KMS-11 (cell line): ENCODE measurements at regions not wholly inside any gene's neighbourhood (a gene's known extent, or its start where the extent isn't known, plus 50 kb on each side); places are given as distances from the start of the nearest gene placed in this dataset.

Experiments used
- H2AFZ ChIP-seq: fragments of 200-600 bp; sonication (generic); 2 replicates; pipeline ENCODE4 v1.6.1; 2016; ENCODE audit warnings: antibody characterized with exemption, mixed run types, low read depth
- H3K27ac ChIP-seq: fragments of 200-600 bp; sonication (generic); 2 replicates; pipeline ENCODE4 v1.6.1; 2016; ENCODE audit warnings: mild to moderate bottlenecking, mixed run types
- H3K27me3 ChIP-seq: fragments of 200-600 bp; sonication (generic); 2 replicates; pipeline ENCODE4 v1.6.1; 2017; ENCODE audit warnings: mild to moderate bottlenecking, low read depth, mixed run types, moderate library complexity; ENCODE audit not compliant: insufficient read depth
- H3K36me3 ChIP-seq: fragments of 200-600 bp; sonication (generic); 2 replicates; pipeline ENCODE4 v1.6.1; 2017; ENCODE audit warnings: mild to moderate bottlenecking, mixed run types; ENCODE audit not compliant: insufficient read depth
- H3K4me1 ChIP-seq: fragments of 200-600 bp; sonication (generic); 2 replicates; pipeline ENCODE4 v1.6.1; 2016; ENCODE audit warnings: mild to moderate bottlenecking, low read depth, mixed run types; ENCODE audit not compliant: poor library complexity, severe bottlenecking
- H3K4me2 ChIP-seq: fragments of 200-600 bp; sonication (generic); 2 replicates; pipeline ENCODE4 v1.7.0; 2016; ENCODE audit warnings: mild to moderate bottlenecking, mixed run types
- H3K4me3 ChIP-seq: fragments of 200-600 bp; sonication (generic); IDR thresholded peaks from 2 replicates; pipeline ENCODE4 v1.6.1; 2017; ENCODE audit warnings: low read depth, low read length, mixed read lengths; ENCODE audit not compliant: insufficient read depth
- H3K79me2 ChIP-seq: fragments of 200-600 bp; sonication (generic); 2 replicates; pipeline ENCODE4 v1.6.1; 2016; ENCODE audit warnings: low read depth, mixed run types; ENCODE audit not compliant: insufficient read depth
- H3K9ac ChIP-seq: fragments of 200-600 bp; sonication (generic); 2 replicates; pipeline ENCODE4 v1.6.1; 2016; ENCODE audit warnings: mild to moderate bottlenecking, mixed run types
- H4K20me1 ChIP-seq: fragments of 200-600 bp; sonication (generic); 2 replicates; pipeline ENCODE4 v1.6.1; 2016; ENCODE audit warnings: mild to moderate bottlenecking, mixed run types; ENCODE audit not compliant: insufficient read depth
- TF ChIP-seq, protein P1 (sequence below): fragments of 200-600 bp; sonication (generic); conservative IDR thresholded peaks from 2 replicates; pipeline ENCODE4 v1.6.1; 2017; ENCODE audit warnings: low read depth, mild to moderate bottlenecking, antibody characterized with exemption, low read length, moderate library complexity, mixed read lengths

DNA sequence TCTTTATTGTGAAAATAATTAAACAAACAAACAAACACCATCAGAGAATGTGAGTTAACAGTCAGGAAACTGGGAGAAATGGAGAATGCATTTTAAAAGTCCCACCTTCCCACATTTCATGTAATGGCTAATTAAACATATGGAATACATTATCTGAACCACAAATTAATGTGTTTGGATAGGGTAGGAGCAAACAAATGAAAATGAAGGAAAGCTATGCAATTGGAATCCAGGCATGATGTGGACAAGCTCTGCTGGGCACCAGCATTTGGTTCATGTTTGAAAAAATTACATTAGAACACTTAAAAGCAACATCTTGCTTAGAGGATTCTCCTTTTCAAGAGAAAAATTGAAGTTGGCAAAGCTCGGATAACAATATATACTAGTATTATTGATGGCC lies 628.1 kb downstream of the LMO4 start:
- H3K79me2 ChIP-seq: no peaks in the 10 kb centered on the region
- H4K20me1 ChIP-seq: no peaks in the 10 kb centered on the region
- no peak overlapping the region for H2AFZ ChIP-seq
- H3K9ac ChIP-seq: no peak overlapping the region
- H3K27ac ChIP-seq: no peak overlapping the region
- H3K36me3 ChIP-seq: no peaks in the 10 kb centered on the region; the same call in 1 of the 2 replicates
- peaks cover 9% of the 10 kb centered on the region for H3K4me1 ChIP-seq
- H3K4me2 ChIP-seq: no peak overlapping the region
- TF ChIP-seq, protein P1, sequence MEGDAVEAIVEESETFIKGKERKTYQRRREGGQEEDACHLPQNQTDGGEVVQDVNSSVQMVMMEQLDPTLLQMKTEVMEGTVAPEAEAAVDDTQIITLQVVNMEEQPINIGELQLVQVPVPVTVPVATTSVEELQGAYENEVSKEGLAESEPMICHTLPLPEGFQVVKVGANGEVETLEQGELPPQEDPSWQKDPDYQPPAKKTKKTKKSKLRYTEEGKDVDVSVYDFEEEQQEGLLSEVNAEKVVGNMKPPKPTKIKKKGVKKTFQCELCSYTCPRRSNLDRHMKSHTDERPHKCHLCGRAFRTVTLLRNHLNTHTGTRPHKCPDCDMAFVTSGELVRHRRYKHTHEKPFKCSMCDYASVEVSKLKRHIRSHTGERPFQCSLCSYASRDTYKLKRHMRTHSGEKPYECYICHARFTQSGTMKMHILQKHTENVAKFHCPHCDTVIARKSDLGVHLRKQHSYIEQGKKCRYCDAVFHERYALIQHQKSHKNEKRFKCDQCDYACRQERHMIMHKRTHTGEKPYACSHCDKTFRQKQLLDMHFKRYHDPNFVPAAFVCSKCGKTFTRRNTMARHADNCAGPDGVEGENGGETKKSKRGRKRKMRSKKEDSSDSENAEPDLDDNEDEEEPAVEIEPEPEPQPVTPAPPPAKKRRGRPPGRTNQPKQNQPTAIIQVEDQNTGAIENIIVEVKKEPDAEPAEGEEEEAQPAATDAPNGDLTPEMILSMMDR: no peak
- no peaks in the 10 kb centered on the region for H3K27me3 ChIP-seq
- H3K4me3 ChIP-seq: no peak overlapping the region

DNA sequence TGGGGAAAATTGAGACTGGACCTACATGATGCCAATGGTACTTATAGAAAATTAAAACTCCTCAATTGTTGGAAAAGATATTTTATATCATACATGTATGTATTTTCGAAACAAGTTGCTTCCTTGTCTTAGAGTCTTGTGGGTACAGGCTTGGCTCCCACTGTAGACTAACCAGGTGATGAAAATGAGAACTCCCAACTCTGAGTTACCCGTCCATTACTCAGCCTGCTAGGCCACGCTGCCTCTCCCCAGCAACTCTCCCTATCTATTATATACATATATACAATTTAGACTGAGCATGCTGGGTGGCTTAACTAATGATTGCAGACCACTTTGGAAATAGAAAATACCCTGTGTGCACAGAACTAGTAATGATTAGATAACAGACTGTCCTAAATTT lies 628.7 kb downstream of the LMO4 start:
- TF ChIP-seq, protein P1: no peak
- H3K79me2 ChIP-seq: no peaks in the 10 kb centered on the region
- H3K4me1 ChIP-seq: peaks cover 9% of the 10 kb centered on the region
- no peak overlapping the region for H3K4me3 ChIP-seq
- no peaks in the 10 kb centered on the region for H4K20me1 ChIP-seq
- no peaks in the 10 kb centered on the region; the same call in 1 of the 2 replicates for H3K36me3 ChIP-seq
- no peak overlapping the region for H3K27ac ChIP-seq
- H3K4me2 ChIP-seq: no peak overlapping the region
- no peaks in the 10 kb centered on the region for H3K27me3 ChIP-seq
- no peak overlapping the region for H2AFZ ChIP-seq
- no peak overlapping the region for H3K9ac ChIP-seq

GRCh38 chr1:87958201-87958600 lies 629.5 kb downstream of the LMO4 start:
- H3K27me3 ChIP-seq: no peaks in the 10 kb centered on the region
- no peak overlapping the region for H3K27ac ChIP-seq
- H3K4me2 ChIP-seq: no peak overlapping the region
- H2AFZ ChIP-seq: no peak overlapping the region
- H3K36me3 ChIP-seq: no peaks in the 10 kb centered on the region; the same call in 1 of the 2 replicates
- H3K4me1 ChIP-seq: peaks cover 8% of the 10 kb centered on the region
- no peak overlapping the region for H3K9ac ChIP-seq
- no peaks in the 10 kb centered on the region for H3K79me2 ChIP-seq
- H4K20me1 ChIP-seq: no peaks in the 10 kb centered on the region
- no peak overlapping the region for H3K4me3 ChIP-seq
- TF ChIP-seq, protein P1: no peak

- no peak overlapping the region for H3K27ac ChIP-seq
- TF ChIP-seq, protein P1: no peak
- no peak overlapping the region for H2AFZ ChIP-seq
- peaks cover 3% of the 10 kb centered on the region for H3K4me1 ChIP-seq
- H3K27me3 ChIP-seq: no peaks in the 10 kb centered on the region
- H4K20me1 ChIP-seq: no peaks in the 10 kb centered on the region
- no peak overlapping the region for H3K4me3 ChIP-seq
- no peak overlapping the region for H3K4me2 ChIP-seq
- no peaks in the 10 kb centered on the region; the same call in 1 of the 2 replicates for H3K36me3 ChIP-seq
- no peak overlapping the region for H3K9ac ChIP-seq
- no peaks in the 10 kb centered on the region for H3K79me2 ChIP-seq
Observed at GRCh38 chr1:87958716-87959115, 630.0 kb downstream of the LMO4 start.
